GM18520 (cell line): ENCODE measurements at regions not wholly inside any gene's neighbourhood (a gene's known extent, or its start where the extent isn't known, plus 50 kb on each side); places are given as distances from the start of the nearest gene placed in this dataset.
A peak's percentile ranks its signal among the peaks of the same experiment; 100 is the strongest.

Experiments
- ATAC-seq: cut with Tn5 transposase; IDR thresholded peaks from one replicate; pipeline ENCODE4 v1.9.1; 2021; ENCODE audit not compliant: unreplicated experiment

DNA sequence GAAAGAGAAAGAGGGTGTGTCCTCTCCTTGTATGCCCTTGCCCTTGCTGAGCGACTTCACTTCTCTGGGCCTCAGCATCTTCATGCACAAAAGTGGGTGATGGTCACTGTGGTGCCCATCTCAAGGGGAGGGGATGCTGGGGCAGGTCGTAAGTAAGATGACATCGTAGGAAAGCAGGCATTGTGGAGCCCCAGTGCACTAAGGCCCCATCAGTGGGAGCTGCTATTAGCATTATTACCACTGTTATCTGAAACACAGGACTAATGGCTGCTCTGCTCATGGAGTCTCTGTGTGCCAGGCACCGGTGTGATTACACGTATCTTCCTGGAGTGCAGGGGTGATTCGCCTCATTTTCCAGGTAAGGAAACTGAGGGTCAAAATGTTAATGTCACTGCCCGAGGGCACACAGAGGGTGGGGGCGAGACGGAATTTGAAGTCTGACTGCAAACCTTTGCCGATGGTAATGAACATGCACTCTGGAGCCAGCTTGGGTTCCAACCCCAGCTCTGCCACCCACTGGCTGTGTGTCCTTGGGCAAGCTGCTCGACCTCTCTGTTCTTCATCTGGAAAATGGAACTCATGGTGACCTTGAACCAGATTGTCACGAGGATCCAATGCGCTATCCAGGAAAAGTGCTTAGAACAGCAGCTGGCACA, 63.2 kb upstream of the GSE1 start:
- no peak for ATAC-seq

DNA sequence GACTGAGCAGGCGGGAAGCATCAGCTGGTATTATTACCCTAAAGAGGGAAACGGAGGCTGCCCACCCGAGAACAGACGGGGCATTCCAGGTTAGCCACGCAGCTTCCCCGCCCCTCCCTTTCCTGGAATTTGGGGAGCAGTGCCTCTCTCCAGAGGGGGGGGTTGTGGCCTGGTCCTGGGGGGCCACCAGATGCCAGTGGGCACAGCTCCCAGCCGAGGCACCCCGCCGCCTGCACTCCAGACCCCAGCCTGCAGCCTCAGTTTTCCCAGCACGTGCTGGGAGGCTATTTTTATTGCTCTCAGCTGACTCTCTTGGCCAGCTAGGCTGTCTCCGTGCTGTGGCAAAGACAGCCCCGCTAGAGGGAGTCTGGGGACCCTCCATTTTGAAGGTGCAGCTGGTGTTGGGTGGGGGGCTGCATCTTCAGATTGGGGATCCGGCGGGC, 62.7 kb upstream of the GSE1 start:
- ATAC-seq, result no peak

GRCh38 chr16:85550953-85551924, 61.9 kb upstream of the GSE1 start:
- ATAC-seq, result no peak

GRCh38 chr16:85552980-85553435, 60.1 kb upstream of the GSE1 start:
- no peak for ATAC-seq

DNA sequence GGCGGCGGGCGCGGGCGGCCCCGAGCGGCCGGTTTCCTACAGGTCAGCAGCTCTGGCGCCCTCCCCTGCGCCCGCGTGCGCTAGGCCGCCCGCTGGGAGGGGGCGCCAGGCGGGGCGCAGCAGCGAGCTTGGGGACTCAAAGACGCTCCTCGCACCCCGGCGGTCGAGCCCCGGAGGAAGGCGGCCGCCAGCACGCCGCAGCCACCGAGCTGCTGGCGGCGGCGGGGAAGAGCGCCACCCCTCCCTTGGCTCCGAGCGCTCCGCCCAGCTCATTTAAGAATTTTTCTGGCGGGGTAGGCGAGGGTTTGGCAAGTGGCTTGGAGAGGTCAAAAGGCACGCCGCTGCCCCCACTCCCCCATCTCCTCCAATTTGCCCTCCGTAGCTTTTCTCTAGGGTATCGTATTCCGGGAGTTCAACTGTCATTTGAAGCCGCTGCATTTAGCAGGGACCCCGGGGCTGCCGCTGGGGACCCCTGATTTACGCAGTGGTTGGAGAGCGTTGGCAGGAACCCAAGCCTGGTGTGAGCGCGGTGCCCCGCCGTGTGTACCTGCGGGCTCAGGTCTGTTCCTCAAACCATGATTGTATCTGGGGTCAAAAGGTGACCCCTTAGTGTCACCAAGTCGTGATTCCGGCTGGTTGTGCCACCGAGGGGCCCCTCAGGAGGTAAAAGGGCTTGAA, 59.5 kb upstream of the GSE1 start:
- ATAC-seq, result peak; percentile 32

- ATAC-seq, result peak; percentile 33
Observed at GRCh38 chr16:85554114-85554888, 58.8 kb upstream of the GSE1 start.

DNA sequence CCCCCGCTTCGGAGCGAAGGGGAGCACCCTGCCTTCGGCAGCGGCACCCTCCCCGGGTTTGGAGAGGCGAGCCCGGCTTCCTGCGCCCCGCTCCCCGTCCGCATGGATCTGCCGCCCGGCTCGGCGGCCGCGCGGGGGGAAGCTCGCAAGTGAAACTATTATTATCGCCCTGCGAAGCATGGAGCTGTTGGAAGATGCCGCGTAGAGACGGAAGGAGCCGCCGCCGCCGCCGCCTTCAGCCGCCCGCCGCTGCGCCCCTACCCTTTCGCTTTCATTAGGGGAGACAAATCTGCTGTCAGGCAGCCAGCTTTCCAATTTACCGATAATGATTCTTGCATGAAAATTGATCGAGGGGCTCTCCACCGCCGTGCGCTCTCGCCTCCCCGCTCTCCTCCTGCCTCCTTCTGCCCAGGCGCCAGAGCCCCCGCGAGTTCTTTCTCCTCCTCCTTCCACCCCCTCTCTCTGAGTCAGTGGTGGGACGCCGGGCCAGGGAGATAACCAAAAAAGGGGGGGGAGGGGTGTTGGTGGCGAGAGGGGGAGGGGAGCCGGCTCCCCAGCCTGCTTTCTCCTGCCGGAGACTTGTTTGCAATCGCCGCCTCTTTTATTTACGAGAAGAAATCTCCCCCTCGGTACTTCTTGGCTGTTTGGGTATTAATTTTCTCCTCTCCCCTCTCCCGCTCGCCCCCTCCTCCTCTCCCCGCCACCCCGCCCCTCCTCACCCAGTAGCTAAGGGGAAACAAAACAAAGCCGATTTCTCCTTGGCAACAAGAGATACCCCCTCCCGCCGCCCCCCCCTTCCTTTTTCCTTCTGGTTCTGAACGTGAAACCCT, 58.0 kb upstream of the GSE1 start:
- no peak for ATAC-seq

GRCh38 chr16:85555719-85556455, 57.2 kb upstream of the GSE1 start:
- ATAC-seq, result no peak

- no peak for ATAC-seq
Observed at GRCh38 chr16:85556456-85557082, 56.6 kb upstream of the GSE1 start.

- ATAC-seq, result no peak
Observed at GRCh38 chr16:85557083-85557970, 55.8 kb upstream of the GSE1 start.

GRCh38 chr16:85557971-85558657, 55.0 kb upstream of the GSE1 start:
- ATAC-seq, result no peak

GRCh38 chr16:85560932-85561247, 52.2 kb upstream of the GSE1 start:
- no peak for ATAC-seq

GRCh38 chr16:85561248-85562092, 51.7 kb upstream of the GSE1 start:
- ATAC-seq, result no peak

DNA sequence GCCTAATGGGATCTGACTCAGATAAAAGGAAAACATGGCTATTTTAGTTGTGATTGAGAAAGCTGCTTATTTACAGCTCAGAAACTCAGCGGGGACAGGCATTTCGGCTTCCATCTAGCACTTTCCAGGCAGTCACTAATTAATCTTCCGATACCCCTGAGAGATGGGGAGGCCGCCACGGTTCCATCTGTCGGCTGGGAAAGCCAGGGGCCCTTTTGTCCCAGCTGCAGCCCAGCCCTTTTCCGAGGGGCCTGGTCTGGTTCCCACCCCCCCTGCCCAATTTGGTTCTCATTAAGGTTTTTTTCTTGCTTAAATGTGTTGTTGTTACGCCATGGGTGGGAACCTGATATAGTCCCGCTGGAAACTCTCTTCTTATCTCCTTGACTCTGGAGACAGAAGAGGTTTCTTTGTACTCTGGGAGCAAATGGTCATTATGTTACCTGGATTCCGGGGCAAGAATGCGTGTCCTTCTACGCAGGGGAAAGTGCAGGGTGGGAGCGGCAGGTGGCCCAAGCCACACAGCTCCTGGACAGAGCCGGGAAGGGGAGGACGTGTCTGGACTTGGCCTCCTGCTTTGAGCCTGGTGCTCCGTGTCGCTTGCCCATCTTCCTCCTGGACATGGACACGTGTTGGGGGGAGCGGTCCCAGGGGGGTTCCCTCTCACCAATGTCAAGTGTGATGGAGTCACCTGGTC, 50.9 kb upstream of the GSE1 start:
- ATAC-seq, result no peak

GRCh38 chr16:85563034-85563433, 50.1 kb upstream of the GSE1 start:
- no peak for ATAC-seq
